H1 (cell line): ENCODE measurements at regions not wholly inside any gene's neighbourhood (a gene's known extent, or its start where the extent isn't known, plus 50 kb on each side); places are given as distances from the start of the nearest gene placed in this dataset.

Experiments used
- ATF2 ChIP-seq: IDR thresholded peaks from 2 replicates; pipeline ENCODE4 v1.6.1; 2012; ENCODE audit warnings: low read length, inconsistent platforms
- ATF3 ChIP-seq: IDR thresholded peaks from 2 replicates; pipeline ENCODE4 v1.6.1; 2011; ENCODE audit warnings: low read depth, mild to moderate bottlenecking, low read length; ENCODE audit not compliant: insufficient read depth
- CHD2 ChIP-seq: IDR thresholded peaks from 2 replicates; pipeline ENCODE4 v1.6.1; 2012; ENCODE audit warnings: low read length, improper control_type of control experiment
- CHD7 ChIP-seq: fragments of 300-600 bp; sonication (generic); IDR thresholded peaks from 2 replicates; pipeline ENCODE4 v1.7.1; 2012; ENCODE audit warnings: low read length, moderate library complexity, mild to moderate bottlenecking, inconsistent platforms; ENCODE audit not compliant: insufficient replicate concordance
- GABPA ChIP-seq: IDR thresholded peaks from 2 replicates; pipeline ENCODE4 v1.6.1; 2011; ENCODE audit warnings: mild to moderate bottlenecking, low read length, moderate library complexity, borderline replicate concordance; ENCODE audit not compliant: insufficient read depth
- SAP30 ChIP-seq: fragments of 300-600 bp; sonication (generic); IDR thresholded peaks from 2 replicates; pipeline ENCODE4 v1.7.1; 2012; ENCODE audit warnings: low read length, moderate library complexity, mild to moderate bottlenecking, inconsistent platforms; ENCODE audit not compliant: insufficient read depth, insufficient replicate concordance

- TF ChIP-seq CHD7 (no peak), ATF3 (no peak), SAP30 (no peak), GABPA (no peak), CHD2 (no peak), ATF2 (no peak)
These were observed 215.5 kb upstream of the USP25 start (continued) for GRCh38 chr21:15514073-15514946.
